ENCODE measurements at regions not wholly inside any gene's neighbourhood (a gene's known extent, or its start where the extent isn't known, plus 50 kb on each side); places are given as distances from the start of the nearest gene placed in this dataset.
A peak's percentile ranks its signal among the peaks of the same experiment; 100 is the strongest.

DNA sequence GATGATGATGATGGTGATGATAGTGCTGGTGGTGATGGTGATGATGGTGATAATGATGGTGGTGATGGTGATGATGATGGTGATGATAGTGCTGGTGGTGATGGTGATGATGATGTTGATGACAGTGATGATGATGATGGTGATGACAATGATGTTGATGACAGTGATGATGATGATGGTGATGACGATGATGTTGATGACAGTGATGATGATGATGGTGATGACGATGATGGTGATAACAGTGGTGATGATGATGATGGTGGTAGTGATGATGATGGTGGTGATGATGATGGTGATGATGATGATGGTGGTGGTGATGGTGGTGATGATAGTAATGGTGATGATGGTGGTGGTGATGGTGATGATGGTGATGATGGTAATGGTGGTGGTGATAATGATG, 80.1 kb upstream of the MXRA5 start:
- H3K27ac ChIP-seq (ENCODE audit: low read depth, low read length) = no peak overlapping the region
- no peaks in the 10 kb centered on the region for H3K79me2 ChIP-seq (ENCODE audit: control insufficient read depth in 1 of 2, insufficient read depth in 2 of 2, low read length in 2 of 2)
- no peak overlapping the region for H2AFZ ChIP-seq (ENCODE audit: low read length)
- no peak overlapping the region for H3K23ac ChIP-seq (ENCODE audit: insufficient read length)
- no peak overlapping the region for H3K14ac ChIP-seq (ENCODE audit: insufficient read length)
- no peak overlapping the region for H4K5ac ChIP-seq (ENCODE audit: insufficient read length, low read depth, low read length)
- H2BK20ac ChIP-seq (ENCODE audit: low read length) = no peak overlapping the region
- WGBS, 2 experiments (ENCODE audit: extremely low coverage in 1 of 2, insufficient coverage in 1 of 2, insufficient read length in 1 of 2, insufficient replicate concordance in 2 of 2, low coverage in 1 of 2, low lambda C conversion rate in 2 of 2, missing lambda C conversion rate in 1 of 2) = 87% methylated on average over 2 of the region's 2 CpGs; no CpG with 5 or more reads in 1 of the 2 experiments
- H3K79me1 ChIP-seq (ENCODE audit: low read depth, low read length) = no peaks in the 10 kb centered on the region
- H4K8ac ChIP-seq (ENCODE audit: extremely low read depth, insufficient read depth, low read length) = no peak overlapping the region
- no peak overlapping the region for H2BK120ac ChIP-seq (replicated peaks; ENCODE audit: low read depth, low read length)
- H3K23me2 ChIP-seq (ENCODE audit: low read depth, low read length) = peaks cover 7% of the 10 kb centered on the region; the same call in 1 of the 2 replicates
- 0 out of 4 replicates have a peak, but pooled peaks cover 0 to 2% of the 10 kb centered on the region in 2 experiments for H3K9me3 ChIP-seq (ENCODE audit: insufficient read depth in 2 of 2, low read depth in 1 of 2, low read length in 1 of 2)
- ChIA-PET CTCF (ENCODE audit: partially characterized antibody) (no interaction called here), POLR2A (ENCODE audit: partially characterized antibody) (no interaction called here)
- no peak overlapping the region for H2BK15ac ChIP-seq (ENCODE audit: low read length)
- no peak overlapping the region for H3K18ac ChIP-seq (ENCODE audit: extremely low read depth, low read length)
- no peak overlapping the region for H3K4ac ChIP-seq (replicated peaks; ENCODE audit: insufficient read length, low read depth, low read length)
- H3K4me1 ChIP-seq (replicated peaks in 1 of 4; ENCODE audit: control insufficient read depth in 3 of 4, insufficient read depth in 4 of 4, low read length in 3 of 4) = no peaks in the 10 kb centered on the region
- FAIRE-seq (no peak), DNase-seq (ENCODE audit: low read depth in 1 of 2, low spot score in 2 of 2) (no peak)
- no peak overlapping the region for H4K91ac ChIP-seq (replicated peaks; ENCODE audit: insufficient read length, low read length)
- no peak overlapping the region for H2BK5ac ChIP-seq (ENCODE audit: low read depth, low read length)
- H3K9ac ChIP-seq (replicated peaks in 1 of 4; ENCODE audit: extremely low read depth in 1 of 4, low read depth in 3 of 4, low read length in 3 of 4) = no peak overlapping the region
- H2BK12ac ChIP-seq (ENCODE audit: low read depth, low read length) = no peak overlapping the region
- H3K36me3 ChIP-seq (ENCODE audit: control insufficient read depth in 2 of 4, insufficient read depth in 4 of 4, low read length in 3 of 4) = no peaks in the 10 kb centered on the region
- peaks cover 0 to 2% of the 10 kb centered on the region in 2 experiments for H4K20me1 ChIP-seq (replicated peaks in 1 of 2; ENCODE audit: control insufficient read depth in 1 of 2, insufficient read depth in 2 of 2, low read length in 2 of 2)
- H2AK5ac ChIP-seq (ENCODE audit: low read depth, low read length) = no peak overlapping the region
- H3K4me3 ChIP-seq (ENCODE audit: extremely low read depth in 1 of 4, insufficient read depth in 2 of 4, low read depth in 3 of 4, low read length in 4 of 4) = no peak overlapping the region
- no peaks in the 10 kb centered on the region for H3K27me3 ChIP-seq (replicated peaks in 1 of 4; ENCODE audit: control insufficient read depth in 3 of 4, extremely low read depth in 1 of 4, insufficient read depth in 3 of 4, low read length in 3 of 4)
- peak overlapping the region; percentile 82 for H3K56ac ChIP-seq (replicated peaks; ENCODE audit: insufficient read length, low read depth, low read length)
- TF ChIP-seq CBX8 (IDR thresholded peaks at IDR 0.05; ENCODE audit: borderline replicate concordance, low read depth, low read length) (no peak), TAF7 (optimal IDR thresholded peaks at IDR 0.05; ENCODE audit: borderline replicate concordance, low read depth, low read length) (no peak), SIX5 (IDR thresholded peaks at IDR 0.05; ENCODE audit: low read depth, low read length) (no peak), CHD2 (IDR thresholded peaks at IDR 0.05; ENCODE audit: low read length) (no peak), EP300 (IDR thresholded peaks at IDR 0.05; ENCODE audit: borderline replicate concordance in 1 of 2, low read depth in 2 of 2, low read length in 2 of 2) (no peak), SAP30 (IDR thresholded peaks at IDR 0.05; ENCODE audit: insufficient read depth, insufficient replicate concordance, low read length) (no peak), POLR2AphosphoS5 (IDR thresholded peaks at IDR 0.05; ENCODE audit: low read depth, low read length) (no peak), POU5F1 (IDR thresholded peaks at IDR 0.05; ENCODE audit: low read depth, low read length) (no peak), SUZ12 (IDR thresholded peaks at IDR 0.05; ENCODE audit: low read length) (no peak), POLR2A (IDR thresholded peaks at IDR 0.05; ENCODE audit: control extremely low read depth in 1 of 2, low read depth in 2 of 2, low read length in 2 of 2) (no peak), SP1 (IDR thresholded peaks at IDR 0.05; ENCODE audit: low read depth, low read length) (no peak), RNF2 (IDR thresholded peaks at IDR 0.05; ENCODE audit: borderline replicate concordance, low read depth, low read length, missing control alignments, poor library complexity, severe bottlenecking) (no peak)
- H3K4me2 ChIP-seq (ENCODE audit: insufficient read depth in 1 of 2, low read depth in 2 of 2, low read length in 2 of 2) = no peak overlapping the region

Data from H1 (cell line).